Body of pancreas (tissue), 4 donors: ENCODE measurements at regions not wholly inside any gene's neighbourhood (a gene's known extent, or its start where the extent isn't known, plus 50 kb on each side); places are given as distances from the start of the nearest gene placed in this dataset.

Experiments
- ATAC-seq: fragments of 150-250 bp; one replicate; pipeline ENCODE4 v1.9.1; 2016
- DNase-seq, 4 donors: peaks; one replicate each; pipeline ENCODE4 v3.0.0-alpha.2; 2019
- H3K27ac ChIP-seq, 4 donors: fragments of 200-600 bp; sonication (generic); 1 replicate in 3 of 4; 2 replicates in 1 of 4; pipeline versions ENCODE4 v1.5.1 to v1.6.1; 2016 to 2019; ENCODE audit warnings: mild to moderate bottlenecking in 1 of 4, mixed read lengths in 1 of 4, moderate library complexity in 1 of 4
- H3K27me3 ChIP-seq, 2 donors: fragments of 200-600 bp; sonication (generic); one replicate each; pipeline ENCODE4 v1.6.0; 2016; ENCODE audit warnings: mild to moderate bottlenecking in 1 of 2
- H3K36me3 ChIP-seq, 2 donors: fragments of 200-600 bp; sonication (generic); replicated peaks in 1 of 2; 2 replicates each; pipeline ENCODE4 v1.5.1; 2016; ENCODE audit warnings: low read depth in 2 of 2; ENCODE audit not compliant: insufficient read depth in 1 of 2
- H3K4me1 ChIP-seq: fragments of 200-600 bp; sonication (generic); one replicate; pipeline ENCODE4 v1.6.0; 2016
- H3K4me3 ChIP-seq, 2 donors: fragments of 200-600 bp; sonication (generic); 1 replicate in 1 of 2; 2 replicates in 1 of 2; pipeline ENCODE4 v1.5.1; 2016 to 2019
- H3K9me3 ChIP-seq, 3 donors: fragments of 200-600 bp; sonication (generic); 1 replicate in 2 of 3; 2 replicates in 1 of 3; pipeline ENCODE4 v1.5.1; 2016
- POLR2A ChIP-seq, 3 donors: fragments of 450-650 bp; IDR thresholded peaks; one replicate each; pipeline ENCODE4 v1.6.1; 2016; ENCODE audit warnings: antibody characterized with exemption in 3 of 3, mild to moderate bottlenecking in 2 of 3
- WGBS, 2 donors: methylation state at CpG; one replicate each; pipeline ENCODE4 v1.1.5; 2017; 5-methylcytosine and 5-hydroxymethylcytosine counted together
- intact Hi-C: fragments of 100-400 bp; cut with DNase I; formaldehyde crosslinking; loops from one replicate; pipeline ENCODE4 v1.15.1; 2023
- TF ChIP-seq, protein P1 (sequence below), 7 experiments: fragments of 450-650 bp in 4 of 7; fragments of 200-600 bp in 3 of 7; sonication (generic) in 3 of 7; IDR thresholded peaks; one replicate each; pipeline ENCODE4 v1.5.1; 2016 to 2019; ENCODE audit warnings: antibody characterized with exemption in 7 of 7

- DNase-seq: no peak
- Histone ChIP-seq H3K27ac (no peak overlapping the region), H3K4me3 (no peak overlapping the region), H3K36me3 (no peaks in the 10 kb centered on the region), H3K27me3 (no peaks in the 10 kb centered on the region), H3K4me1 (no peaks in the 10 kb centered on the region), H3K9me3 (no peaks in the 10 kb centered on the region)
- WGBS, 2 donors: 58 to 72% methylated on average over 1 of the region's 1 CpG
- intact Hi-C loops: no loop called here
- TF ChIP-seq POLR2A (IDR thresholded peaks at IDR 0.05): no peak
- TF ChIP-seq, protein P1, sequence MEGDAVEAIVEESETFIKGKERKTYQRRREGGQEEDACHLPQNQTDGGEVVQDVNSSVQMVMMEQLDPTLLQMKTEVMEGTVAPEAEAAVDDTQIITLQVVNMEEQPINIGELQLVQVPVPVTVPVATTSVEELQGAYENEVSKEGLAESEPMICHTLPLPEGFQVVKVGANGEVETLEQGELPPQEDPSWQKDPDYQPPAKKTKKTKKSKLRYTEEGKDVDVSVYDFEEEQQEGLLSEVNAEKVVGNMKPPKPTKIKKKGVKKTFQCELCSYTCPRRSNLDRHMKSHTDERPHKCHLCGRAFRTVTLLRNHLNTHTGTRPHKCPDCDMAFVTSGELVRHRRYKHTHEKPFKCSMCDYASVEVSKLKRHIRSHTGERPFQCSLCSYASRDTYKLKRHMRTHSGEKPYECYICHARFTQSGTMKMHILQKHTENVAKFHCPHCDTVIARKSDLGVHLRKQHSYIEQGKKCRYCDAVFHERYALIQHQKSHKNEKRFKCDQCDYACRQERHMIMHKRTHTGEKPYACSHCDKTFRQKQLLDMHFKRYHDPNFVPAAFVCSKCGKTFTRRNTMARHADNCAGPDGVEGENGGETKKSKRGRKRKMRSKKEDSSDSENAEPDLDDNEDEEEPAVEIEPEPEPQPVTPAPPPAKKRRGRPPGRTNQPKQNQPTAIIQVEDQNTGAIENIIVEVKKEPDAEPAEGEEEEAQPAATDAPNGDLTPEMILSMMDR (IDR thresholded peaks at IDR 0.05): no peak
- no peak for ATAC-seq
These were observed 441.9 kb downstream of the TLL1 start for GRCh38 chr4:166314902-166315301.

DNA sequence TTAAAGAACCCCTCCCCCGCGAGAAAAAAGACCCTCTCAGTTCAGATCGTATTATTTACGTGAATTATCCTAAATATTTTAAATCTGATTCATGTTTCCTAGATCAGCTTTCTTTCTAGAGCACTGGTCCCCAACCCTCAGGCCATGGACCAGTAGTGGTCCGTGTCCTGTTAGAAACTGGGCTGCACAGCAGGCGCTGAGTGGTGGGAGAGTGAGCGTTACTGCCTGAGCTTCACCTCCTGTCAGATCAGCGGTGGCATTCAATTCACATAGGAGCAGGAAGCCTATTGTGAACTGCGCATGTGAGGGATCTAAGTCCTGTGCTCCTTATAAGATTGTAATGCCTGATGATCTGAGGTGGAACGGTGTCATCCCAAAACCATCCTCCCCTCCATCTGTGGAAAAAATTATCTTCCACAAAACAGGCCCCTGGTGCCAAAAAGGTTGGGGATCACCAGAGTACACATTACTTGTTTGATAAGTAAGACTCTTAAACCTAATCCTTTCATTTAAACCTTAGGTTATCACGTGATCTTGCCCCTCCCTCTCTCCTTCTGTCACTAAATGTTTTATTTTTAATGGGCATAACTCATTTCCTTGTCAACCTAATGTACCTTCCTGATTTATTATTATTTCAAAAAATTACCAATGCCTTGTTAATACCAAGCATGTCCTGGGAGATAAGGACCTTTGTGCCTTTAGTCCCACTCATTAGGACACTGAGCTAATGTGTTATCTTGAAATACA, 442.9 kb downstream of the TLL1 start:
- 73 to 75% methylated on average over 10 to 11 of the region's 11 CpGs for WGBS, 2 donors

DNA sequence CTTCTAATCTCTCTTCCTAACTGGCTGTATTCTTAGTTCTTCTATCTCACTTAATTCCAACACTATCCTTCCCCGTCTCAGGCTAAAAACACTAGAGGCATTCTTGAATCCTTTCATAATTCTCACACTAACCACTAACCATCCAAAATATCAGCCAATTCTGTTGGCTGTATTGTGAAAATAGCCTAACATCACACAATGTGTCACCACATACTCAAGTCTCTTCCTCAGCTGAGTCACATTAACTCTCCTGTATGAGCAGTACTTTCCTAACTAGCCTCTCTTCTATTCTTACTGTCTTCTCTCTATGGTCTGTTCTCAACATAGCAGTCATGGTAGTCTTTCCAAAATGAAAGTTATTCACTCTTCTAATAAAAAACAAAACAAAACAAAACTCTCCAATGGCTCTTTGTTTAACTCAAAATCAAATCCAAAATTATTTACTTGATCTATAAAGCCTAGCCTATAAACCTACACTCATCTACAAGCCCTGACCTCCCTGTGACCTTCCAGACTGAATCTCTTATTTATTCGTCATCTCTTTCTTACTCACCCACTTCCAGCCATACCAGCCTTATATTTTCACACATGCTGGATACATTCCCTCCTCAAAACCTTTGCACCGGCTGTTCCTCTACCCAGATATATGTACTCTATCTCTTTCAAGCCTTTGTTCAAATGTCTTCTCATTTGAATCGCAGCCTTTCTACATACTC, 445.9 kb downstream of the TLL1 start:
- H3K27me3 ChIP-seq: no peaks in the 10 kb centered on the region
- ATAC-seq (no peak), DNase-seq (no peak)
- no peaks in the 10 kb centered on the region for H3K4me1 ChIP-seq
- no peaks in the 10 kb centered on the region for H3K9me3 ChIP-seq
- TF ChIP-seq, protein P1 (IDR thresholded peaks at IDR 0.05): no peak
- no peak for TF ChIP-seq POLR2A (IDR thresholded peaks at IDR 0.05)
- no peaks in the 10 kb centered on the region for H3K36me3 ChIP-seq
- no peak overlapping the region for H3K4me3 ChIP-seq
- intact Hi-C loops: no loop called here
- H3K27ac ChIP-seq: no peak overlapping the region
- 66 to 73% methylated on average over 4 of the region's 4 CpGs for WGBS, 2 donors

More for the DNA sequence above, 442.9 kb downstream of the TLL1 start:
- no peak for ATAC-seq
- Histone ChIP-seq H3K4me1 (no peaks in the 10 kb centered on the region), H3K36me3 (no peaks in the 10 kb centered on the region), H3K9me3 (no peaks in the 10 kb centered on the region), H3K27me3 (no peaks in the 10 kb centered on the region), H3K27ac (no peak overlapping the region), H3K4me3 (no peak overlapping the region)
- intact Hi-C loops: no loop called here
- TF ChIP-seq, protein P1 (IDR thresholded peaks at IDR 0.05): no peak
- no peak for TF ChIP-seq POLR2A (IDR thresholded peaks at IDR 0.05)
- no peak for DNase-seq

DNA sequence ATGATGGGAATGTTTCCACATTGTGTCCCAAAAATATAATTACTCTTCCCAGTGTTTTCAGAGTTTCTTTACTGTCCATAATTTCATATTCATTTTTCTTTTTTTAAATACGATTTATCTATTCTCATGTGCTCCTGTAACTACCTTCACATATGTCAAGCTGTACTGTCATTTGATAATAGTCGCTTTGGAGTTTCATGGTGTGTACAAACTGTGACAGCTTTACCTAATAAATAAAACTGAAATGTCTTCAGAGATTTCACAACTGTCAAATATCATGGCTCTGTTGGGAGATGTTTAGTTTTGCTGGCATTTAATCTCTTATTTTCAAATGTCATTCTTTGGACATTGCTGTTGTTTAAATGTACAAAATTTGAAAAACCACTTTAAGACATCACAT, 450.2 kb downstream of the TLL1 start:
- Histone ChIP-seq H3K9me3 (no peaks in the 10 kb centered on the region), H3K27ac (no peak overlapping the region), H3K36me3 (no peaks in the 10 kb centered on the region), H3K27me3 (no peaks in the 10 kb centered on the region), H3K4me1 (no peaks in the 10 kb centered on the region), H3K4me3 (no peak overlapping the region)
- DNase-seq (no peak), ATAC-seq (no peak)
- 62 to 64% methylated on average over 2 of the region's 2 CpGs for WGBS, 2 donors
- intact Hi-C loops: no loop called here
- TF ChIP-seq, protein P1 (IDR thresholded peaks at IDR 0.05): no peak
- no peak for TF ChIP-seq POLR2A (IDR thresholded peaks at IDR 0.05)
